SHP77 (cell line): ENCODE measurements at regions not wholly inside any gene's neighbourhood (a gene's known extent, or its start where the extent isn't known, plus 50 kb on each side); places are given as distances from the start of the nearest gene placed in this dataset.
"Not testable (repeated sequence)": the region's sequence is repeated elsewhere in the genome, so short reads cannot be mapped to it uniquely, and the experiment has no call there.

Experiments
- DNase-seq, 2 experiments: peaks; one replicate each; lab custom pipeline; 2025; lab: John Stamatoyannopoulos, UW

DNA sequence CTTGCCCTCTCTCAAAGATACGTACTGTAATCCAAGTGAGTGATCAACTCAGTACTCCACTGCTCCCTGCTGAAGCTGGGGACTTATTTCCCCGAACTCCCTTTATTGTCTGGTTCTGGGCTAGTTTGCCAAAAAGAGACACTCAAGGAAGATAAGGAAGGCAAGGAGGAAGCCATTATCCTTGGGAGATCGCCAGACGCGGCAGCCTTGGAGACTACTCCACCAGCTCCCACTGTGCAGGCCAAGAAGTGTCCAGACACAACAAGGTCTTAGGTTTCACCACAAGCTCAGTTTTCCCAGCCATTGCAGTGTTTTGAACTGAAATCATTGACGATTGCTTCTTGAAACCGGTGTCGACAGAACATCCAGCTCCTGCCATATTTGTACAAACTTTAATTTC is 439.6 kb upstream of the UBE2E3 start:
- no peak for DNase-seq

DNA sequence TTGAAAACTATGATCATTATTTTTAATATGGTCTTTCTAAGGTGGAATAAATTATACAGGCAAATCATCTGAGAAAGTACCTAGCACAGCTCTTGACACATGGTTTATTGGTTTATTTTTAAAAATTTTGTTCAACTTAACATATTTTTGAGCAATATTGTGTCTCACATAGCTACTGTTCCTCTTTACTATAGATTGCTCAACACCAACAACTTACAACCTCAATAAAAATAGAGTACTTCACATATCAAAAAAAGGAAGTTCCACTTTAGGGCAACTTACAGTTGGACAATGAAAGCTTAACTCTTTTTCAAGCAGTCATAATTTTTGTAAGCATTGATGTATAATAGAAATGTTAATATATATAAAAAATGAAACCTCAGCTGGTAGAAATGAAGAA is 440.9 kb upstream of the UBE2E3 start:
- no peak for DNase-seq

DNA sequence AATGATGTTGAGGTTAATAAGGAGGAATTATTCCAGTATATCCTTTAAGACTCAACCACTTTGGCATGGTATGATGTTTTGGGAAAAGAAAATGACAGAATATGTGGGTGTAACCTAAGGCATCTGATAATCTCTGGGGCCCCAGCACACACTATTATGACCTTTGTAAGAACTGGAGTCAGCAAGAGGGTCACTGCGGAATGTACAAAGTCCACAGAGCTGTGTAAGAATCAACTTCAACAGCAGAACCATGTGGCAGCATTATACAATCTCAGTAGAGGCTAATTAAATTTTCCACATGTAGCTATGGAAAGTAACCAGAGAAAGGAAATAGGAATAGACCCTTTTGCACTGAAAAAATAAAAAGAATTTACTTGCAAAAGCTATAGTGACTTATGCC is 445.1 kb upstream of the UBE2E3 start:
- no peak for DNase-seq

DNA sequence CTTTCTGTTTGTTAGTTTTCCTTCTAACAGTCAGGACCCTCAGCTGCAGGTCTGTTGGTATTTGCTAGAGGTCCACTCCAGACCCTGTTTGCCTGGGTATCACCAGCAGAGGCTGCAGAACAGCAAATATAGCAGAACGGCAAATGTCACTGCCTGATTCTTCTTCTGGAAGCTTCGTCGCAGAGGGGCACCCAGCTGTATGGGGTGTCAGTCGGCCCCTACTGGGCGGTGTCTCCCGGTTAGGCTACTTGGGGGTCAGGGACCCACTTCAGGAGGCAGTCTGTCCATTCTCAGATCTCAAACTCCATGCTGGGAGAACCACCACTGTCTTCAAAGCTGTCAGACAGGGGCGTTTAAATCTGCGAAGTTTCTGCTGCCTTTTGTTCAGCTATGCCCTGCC is 448.6 kb upstream of the UBE2E3 start:
- not testable (repeated sequence) for DNase-seq

DNA sequence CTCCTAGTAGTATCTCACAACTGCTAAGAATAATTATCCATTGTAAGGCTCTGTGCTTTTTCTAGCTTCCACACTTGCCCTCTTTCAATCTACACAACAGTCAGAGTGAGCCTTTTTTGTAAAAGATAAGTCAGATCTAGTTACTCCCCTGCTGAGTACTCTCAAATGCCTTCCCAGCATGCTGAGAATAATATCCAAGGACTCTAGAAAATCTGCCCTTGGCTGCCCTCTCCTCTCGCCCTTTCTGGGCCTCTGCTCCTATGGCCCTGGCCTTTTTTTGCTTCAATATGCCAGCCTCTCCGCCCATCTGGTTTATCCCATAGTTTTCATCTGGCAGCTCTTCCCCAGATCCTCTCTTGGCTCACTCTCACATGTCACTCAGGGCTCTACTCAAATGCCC is 455.9 kb upstream of the UBE2E3 start:
- no peak for DNase-seq

DNA sequence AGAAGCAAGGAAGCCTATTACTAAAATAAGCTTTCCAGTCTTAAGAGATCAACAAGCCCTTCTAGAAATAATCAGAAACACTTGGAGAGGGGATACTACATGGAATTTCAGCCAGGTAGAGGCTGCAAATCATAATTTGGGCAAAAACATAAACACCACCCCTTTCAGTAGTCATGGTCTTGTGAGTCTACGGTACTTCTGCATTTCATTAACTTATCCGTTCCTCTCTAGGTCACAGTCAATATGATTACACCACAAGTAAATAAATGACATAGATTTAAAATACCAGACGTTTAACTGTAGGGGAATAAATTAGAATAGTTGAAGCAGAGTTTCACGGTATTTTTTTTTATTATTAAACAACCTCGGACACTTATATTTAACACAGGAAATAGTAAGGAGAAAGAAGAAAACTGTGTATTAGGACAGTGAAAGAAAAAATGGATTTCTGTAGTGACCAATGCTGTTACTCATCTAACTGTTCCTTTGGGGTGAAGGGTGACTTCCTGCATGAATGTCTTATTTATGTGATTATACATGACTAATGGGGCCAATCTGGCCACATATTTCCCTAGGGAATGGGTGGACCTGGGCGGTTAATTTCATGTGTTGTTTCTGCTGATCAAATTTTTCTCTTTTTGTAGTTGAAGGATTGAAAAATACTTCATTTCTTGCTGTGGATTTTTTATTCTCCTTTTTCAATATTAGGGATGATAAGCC is 456.6 kb upstream of the UBE2E3 start:
- DNase-seq: no peak

DNA sequence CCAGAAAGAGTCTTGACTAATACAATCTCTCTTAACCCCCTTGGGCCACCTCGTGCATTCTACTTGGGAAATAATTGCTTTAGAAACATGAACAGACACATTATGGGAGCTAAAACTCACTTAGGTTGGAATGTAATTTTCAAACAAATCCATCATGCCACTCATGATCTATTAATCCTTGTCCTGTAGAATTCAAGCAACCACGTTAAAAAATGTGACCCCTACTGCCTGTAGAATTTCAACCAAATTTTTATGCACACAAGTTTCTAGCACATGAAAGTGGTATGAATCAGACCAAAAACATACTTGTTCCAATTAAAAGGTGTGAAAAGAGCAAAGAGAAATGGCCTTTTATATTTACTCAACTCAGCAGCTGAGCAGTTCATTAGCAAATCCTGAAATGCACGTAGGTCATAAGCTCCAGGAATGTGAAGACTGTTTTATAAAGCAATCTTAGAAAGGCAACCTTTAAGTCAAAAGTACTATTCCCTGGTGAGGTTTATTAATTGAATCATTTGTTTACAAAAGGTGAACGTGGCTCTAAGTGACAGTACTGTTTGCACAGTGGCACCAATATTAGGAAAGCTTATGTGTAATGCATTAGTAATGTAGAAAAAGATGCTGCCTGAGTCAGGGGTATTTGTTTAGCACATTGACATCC is 459.4 kb upstream of the UBE2E3 start:
- no peak for DNase-seq

DNA sequence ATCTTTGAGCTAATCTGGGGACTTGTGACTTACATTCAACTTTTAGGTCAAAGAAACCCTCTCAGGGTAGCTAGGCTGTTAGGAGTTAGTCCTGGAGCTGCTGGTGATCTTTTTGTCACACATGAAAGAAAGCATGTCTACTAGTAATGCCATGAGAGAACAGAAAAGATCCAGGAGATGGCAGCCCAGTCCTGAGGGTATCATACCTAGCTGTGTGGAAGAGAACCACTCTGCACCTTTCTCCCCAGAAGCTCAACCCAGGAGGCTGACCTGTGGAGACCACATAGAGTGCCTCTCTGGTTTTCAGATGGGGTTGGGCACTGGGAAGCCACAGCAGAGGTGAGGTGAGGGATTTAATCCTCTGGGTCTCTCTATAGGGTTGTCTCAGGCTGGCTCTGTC is 460.2 kb upstream of the UBE2E3 start:
- peak; percentile 11 to 13 for DNase-seq

DNA sequence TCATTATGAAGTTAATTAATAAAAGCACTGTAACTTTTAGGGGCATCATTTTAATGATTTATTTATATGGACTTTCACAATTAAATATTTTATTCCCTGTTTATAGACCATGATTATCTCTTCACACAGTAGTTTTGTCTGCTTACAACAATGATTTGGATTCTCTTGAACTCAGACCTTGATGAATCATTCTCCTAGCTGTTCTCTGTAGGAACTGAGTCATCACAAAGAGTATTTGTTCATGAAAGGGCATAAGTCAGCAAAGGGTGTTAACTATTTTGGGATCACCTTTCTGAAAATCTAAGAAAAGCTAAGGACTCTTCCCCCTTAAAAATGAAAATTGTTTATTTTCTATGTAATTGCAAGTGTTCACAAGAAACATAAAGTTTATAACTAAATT is 461.1 kb upstream of the UBE2E3 start:
- DNase-seq: no peak

DNA sequence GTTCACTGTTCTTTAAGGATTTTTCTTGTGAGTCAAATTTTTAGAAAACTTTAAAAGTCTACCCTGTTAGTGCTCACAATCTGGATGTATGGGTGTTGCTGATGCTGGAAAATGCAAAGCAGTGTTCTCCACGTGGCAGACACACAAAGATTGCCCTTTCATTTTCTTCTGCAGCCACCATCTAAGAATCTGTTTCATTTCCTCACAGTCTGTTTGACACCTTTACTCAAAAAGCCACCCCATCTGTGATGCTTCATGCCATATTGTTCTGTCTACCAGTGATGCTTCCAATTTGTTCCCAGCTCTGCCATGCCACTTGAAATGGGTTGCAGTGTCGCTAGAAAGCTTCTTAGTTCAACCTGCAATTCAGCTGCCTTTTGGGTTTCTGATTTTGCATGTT is 464.2 kb upstream of the UBE2E3 start:
- no peak for DNase-seq

DNA sequence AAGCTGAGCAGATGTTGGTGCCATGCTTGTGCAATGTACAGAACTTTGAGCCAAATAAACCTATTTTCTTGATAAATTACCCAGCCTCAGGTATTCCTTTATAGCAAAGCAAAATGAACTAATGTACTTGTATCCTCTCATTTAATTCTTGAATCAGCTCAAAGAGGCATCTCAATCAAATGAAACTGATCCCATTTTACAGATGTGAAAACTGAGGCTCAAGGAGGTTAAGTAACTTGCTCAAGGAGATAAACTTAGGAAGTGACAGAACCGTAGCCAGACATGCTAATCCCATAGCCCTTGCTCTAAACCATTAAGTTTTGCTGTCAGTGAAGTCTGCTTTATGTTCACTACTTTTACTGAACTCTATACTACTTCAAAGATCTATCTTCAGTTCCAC is 467.0 kb upstream of the UBE2E3 start:
- DNase-seq: no peak

DNA sequence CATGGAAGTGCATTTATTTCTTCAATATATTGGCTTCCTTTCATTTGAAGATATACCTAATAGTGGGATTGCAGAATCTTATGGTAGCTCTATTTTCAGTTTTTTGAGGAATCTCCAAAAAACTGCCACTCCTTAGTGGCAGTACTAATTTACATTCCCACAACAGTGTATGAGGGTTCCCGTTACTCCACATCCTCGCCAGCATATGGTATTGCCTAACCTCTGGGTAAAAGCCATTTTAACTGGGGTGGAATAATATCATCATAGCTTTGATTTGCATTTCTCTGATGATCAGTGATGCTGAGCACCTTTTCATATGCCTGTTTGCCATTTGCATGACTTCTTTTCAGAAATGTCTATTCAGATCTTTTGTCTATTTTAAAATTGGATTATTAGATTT is 471.9 kb upstream of the UBE2E3 start:
- no peak for DNase-seq

DNA sequence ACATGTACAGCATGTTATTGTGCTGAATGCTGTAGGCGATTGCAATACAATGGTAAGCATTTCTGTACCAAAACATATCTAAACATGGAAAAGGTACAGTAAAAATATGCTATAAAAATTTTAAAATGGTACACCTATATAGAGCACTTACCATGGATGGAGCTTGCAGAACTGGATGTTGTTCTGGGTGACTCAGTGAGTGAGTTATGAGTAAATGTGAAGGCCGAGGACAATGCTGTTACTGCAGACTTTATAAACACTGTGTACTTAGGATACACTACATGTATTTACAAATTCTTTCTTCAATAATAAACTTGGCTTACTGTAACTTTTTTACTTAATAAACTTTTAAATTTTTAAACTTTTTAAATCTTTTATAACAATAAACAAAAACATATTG is 473.4 kb upstream of the UBE2E3 start:
- no peak for DNase-seq

DNA sequence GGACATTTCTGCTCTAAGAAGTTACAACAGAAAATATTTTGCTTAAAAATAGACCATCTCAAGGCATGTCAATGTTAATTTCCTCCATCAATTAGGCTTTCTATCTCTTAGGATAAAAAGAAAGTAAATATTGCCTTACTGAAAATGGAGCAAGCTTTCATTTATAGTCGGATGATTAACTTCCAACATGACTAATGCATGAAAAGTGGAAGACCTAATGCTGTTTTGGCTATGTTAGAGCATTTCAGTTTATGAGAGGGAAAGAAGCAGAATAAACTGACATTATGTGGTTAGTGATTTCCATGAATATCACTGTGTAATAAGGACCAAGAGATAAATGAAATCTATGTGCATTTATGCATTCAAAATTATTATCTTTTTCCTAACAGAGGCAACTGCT is 475.2 kb upstream of the UBE2E3 start:
- DNase-seq: no peak

DNA sequence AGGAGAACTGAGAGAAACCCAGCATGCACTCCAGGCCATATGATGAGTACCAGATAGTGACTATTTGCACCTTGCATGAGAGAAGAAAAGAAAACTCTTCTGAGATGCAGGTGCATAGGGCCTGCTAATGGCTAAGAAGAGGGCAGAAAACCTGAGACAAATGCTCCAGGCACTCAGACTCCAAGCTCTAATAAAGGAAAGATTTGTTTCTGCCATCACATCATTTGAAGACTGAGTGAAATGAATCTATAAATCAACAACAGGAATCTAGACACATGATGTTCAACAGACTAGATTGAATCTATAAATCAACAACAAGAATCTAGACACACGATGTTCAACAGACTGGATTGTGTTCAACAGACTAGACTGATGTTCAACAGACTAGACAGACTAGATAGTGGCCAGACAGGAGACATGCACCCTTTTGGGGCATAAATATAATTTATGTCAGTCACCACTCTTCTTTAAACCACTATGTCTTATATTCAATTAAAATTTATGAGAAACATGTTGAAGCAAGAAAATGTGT is 482.7 kb upstream of the UBE2E3 start:
- DNase-seq: no peak

DNA sequence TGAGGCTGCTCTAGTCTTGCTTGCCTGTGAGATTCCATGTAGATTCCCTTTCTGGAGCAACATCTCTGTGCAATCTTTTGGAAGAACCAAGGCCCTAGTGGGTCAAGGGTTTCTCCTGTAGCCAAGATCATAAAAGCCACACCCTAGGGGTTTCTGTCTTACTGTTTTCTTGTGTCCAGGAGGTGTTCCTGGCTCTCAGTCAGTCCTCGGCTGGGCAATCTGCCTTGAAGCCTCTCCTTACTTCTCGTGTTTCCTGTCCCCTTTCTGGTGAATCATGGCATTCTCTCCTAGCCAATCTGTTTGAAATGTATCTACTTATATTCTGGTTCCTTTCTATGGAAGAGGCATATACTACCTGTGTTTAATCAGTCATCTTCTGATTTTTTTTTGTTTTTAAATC is 484.8 kb upstream of the UBE2E3 start:
- DNase-seq: no peak

DNA sequence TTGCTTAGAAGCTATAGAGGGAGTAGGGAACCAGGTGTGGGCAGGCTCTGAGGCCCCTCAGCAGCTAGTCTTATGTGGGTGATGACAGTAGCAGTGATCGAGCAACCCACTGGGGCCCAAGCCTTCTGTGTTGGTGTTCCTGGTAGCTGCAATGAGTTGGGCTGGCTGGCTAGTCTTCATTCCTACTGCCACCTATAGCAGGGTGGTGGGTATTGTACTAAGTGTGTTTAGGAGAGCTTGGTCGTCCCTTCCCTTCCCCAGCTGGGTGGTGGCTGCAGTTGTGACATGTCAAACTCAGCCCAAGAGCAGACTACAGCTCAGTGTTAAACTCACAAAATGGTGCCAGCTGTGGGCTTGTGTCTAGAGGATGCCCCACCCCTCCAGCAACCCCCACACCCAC is 486.1 kb upstream of the UBE2E3 start:
- DNase-seq: no peak

DNA sequence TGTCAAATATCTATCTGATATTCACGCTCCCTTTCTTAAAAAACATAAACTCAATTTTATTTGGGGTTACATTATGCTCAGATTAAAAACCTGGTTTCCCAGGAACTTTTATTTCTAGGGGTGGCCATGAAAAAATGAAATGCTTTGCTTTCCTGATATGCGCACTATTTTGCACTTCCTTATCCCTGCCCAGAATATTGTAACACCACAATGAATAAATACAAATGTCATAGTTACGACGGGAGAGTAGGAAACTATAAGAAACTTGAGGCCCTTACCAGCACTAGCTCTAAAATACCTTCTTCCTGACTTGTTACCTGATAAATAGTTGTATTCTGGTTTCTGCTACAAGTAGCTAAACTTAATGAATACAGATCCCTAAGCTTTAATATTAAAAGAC is 475.6 kb upstream of the CWC22 start:
- DNase-seq: no peak

DNA sequence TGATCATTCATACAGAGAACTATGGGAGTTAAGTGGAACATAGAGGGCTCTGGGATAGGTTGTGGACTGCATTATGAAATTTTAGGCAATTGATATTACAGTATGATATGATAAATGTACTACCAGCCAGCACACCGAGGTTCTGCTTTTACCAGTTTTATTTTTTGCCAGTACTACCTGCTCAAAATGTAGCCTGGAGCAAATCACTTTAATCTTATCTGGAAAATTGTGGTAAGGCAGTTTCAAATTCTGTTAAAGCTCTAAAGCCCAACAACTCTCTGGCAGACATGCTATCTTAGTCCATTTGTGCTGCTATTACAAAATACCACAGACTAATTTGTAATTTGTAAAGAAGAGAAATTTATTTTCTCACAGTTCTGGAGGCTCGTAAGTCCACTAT is 474.9 kb upstream of the CWC22 start:
- no peak for DNase-seq

DNA sequence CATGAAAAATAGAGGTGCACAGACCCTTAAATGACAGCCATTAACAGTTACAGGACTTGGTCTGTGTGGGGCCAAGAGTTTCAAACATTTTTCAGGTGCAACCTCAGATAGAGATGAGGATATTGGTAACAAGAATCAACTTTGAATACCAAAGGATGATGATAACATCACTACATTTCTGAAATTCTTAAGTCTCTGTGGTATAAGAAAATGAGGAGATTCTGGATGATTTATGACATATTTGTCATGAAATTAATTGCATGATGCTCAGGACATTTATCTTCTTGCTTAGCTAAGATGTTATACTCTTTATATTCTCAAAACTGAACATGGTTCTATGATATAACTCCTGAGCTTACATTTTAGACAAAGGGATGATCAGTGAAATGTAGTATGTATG is 471.8 kb upstream of the CWC22 start:
- no peak for DNase-seq

DNA sequence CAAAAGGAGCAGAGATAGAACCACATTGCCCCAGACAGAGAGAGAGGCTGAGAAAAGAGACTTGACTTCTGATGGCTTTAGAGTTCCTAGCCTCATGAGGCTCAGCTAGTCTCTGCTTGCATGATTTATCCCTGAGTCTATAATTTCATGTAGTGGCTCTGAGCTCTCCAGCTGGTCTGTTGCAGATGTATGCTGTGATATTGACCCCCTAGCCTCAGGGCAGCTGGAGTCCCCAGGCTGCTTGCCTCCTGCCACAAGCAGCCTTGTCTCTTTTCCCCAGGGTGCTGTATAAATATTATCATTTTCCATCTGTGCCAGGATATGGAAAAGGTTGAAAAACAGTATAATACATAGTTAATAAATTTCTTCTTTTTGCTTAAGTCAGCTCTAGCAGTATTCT is 467.6 kb upstream of the CWC22 start:
- DNase-seq: no peak

DNA sequence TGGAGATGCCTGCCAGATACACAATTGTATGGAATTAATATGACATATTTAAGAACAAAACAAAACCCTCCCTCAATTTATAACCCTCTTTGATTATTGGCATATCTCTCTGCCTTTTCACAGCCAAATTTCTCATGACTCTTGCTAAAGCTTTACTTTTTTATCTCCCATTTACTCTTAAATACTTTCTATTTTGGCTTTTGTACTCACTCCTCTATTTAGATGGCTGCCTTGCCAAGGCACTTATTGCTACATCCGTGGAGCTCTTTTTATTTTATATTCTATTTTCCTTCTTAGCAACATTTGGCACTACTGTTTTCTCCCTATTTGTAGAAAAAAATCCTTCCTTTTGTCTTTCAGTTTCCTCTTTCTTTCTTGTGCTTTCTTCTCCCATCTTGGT is 466.4 kb upstream of the CWC22 start:
- no peak for DNase-seq

DNA sequence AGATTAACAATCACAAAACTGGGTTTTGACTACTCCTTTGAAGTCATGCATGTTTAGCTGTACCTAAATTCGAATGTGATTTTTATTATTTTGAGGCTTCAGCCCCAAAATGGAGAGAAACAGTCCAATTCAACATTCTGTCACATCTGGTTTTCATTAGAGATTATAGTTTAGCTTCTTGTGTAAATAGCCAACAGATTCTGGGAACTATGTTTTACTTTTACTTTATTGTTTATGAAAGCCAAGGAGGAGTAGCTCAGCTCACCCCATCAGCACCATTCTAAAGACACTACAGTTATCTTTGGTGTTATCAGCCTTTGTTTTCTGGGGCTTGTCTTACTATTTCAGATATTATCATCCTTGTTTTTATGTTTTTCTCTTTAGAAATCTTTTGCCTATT is 465.0 kb upstream of the CWC22 start:
- DNase-seq: no peak

DNA sequence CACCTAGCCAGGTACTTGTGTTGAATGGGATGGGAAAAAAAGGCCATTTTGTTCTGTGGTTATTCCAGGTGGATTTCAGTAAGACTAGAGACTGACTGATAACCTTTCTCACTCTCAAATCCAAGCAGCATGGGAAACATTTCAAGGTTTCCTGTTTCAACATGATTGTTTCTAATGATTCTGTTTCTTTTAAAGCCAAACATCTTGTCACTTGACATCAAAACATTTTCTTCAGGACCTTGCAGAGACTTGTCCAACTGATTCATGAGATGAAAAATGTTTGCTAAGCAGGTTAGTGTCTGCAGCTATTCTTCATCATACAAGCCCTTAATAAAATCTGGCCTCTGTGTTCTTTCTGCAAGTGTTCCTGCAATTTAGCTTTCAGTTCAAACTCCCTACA is 456.5 kb upstream of the CWC22 start:
- no peak for DNase-seq
